HG03520 (cell line): ENCODE measurements at regions not wholly inside any gene's neighbourhood (a gene's known extent, or its start where the extent isn't known, plus 50 kb on each side); places are given as distances from the start of the nearest gene placed in this dataset.
"Not testable (repeated sequence)": the region's sequence is repeated elsewhere in the genome, so short reads cannot be mapped to it uniquely, and the experiment has no call there.

Experiments used
- ATAC-seq: cut with Tn5 transposase; IDR thresholded peaks from one replicate; pipeline ENCODE4 v1.9.1; 2021; ENCODE audit warnings: mild to moderate bottlenecking, moderate library complexity; ENCODE audit not compliant: unreplicated experiment

GRCh38 chr15:96466389-96466947 lies 136.0 kb downstream of the NR2F2 start:
- ATAC-seq = no peak

- no peak for ATAC-seq
Measured at GRCh38 chr15:96468036-96468435, 137.5 kb downstream of the NR2F2 start.

DNA sequence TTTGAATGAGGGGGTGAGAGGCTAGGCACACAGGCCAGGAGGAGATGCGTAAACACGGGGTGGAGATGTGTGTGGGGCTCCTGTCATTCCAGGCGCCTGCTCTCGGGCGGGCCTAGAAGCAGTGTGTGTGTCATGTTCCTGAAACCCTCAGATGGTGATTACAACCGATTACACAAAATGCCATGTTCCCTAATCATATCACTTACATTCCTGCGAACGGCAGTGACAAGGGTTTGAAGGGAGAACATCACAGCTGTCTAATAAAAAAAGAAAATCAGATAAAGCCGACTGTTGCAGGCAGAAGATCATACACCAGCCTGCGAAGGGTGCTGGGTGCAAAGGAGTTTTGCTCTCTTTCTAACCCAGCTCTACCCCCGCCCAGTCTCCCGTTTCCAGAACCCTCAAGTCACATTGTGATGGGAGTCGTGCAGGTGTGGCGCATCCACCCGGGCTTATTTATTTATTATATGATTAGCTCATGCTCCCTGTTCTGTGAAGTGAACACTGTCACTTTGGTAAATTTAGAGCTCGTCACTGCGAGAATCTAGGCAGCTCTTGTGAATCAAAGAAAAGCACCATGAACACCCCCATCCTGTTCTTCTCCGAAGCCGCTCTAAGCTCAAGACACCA lies 140.3 kb downstream of the NR2F2 start:
- no peak for ATAC-seq

DNA sequence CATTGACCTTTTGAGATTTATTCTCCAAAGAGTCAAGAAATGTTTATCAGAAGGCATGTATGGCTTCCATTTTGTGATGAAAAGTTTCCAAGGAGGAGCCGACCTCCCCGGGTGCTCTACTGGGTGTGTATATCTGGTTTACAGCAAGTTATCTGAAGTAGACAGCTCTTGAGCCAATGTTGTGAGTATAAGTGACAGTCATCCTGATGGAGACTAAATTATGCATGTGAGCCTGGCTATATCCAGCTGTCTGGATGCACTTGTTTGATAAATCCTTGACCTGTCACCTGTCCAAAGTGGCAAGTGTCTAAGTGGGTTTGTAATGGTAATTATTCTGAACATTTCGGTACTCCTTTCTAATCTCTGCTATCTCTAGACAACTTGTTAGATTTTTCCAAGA lies 142.2 kb downstream of the NR2F2 start:
- no peak for ATAC-seq

DNA sequence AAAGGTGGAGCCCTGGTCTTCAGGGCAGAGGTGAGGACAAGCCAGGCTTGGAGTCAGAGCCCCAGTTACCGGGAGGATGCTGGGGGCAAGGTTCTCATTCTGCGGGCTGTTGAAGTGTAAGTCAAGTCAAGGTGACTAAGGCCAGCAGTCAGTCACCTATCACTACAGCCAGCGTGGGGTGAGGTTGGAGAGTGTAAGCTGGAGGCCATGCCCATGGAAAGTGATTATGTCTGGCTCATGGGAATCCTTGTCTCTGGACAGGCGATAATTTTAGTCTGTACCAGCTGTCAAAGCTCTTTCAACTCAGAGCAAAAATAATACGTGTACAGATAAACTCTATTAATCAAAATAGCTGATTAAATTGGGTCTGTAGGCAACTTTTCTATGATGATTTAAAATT lies 143.1 kb downstream of the NR2F2 start:
- no peak for ATAC-seq

DNA sequence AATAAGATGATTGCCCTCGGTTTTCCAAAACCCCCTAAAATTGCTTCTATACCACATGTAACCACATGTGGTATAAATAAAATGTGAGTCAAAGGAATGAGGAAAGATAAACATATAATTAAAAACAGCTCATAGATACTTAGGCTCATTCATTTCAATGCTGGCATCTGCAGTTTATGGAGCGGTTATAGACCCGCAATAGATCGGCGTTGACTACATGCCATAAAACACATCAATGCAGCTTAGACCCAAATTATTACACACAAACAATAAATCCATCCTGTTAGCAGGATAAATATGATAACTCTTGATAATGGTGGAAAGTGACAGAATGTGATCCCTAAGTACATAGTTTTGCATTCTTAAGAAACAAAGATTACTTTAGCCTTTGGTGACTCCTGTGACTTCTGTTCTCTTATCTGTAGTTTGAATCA lies 143.7 kb downstream of the NR2F2 start:
- ATAC-seq = no peak

GRCh38 chr15:96477227-96477626 lies 146.7 kb downstream of the NR2F2 start:
- no peak for ATAC-seq

GRCh38 chr15:96484412-96484811 lies 153.9 kb downstream of the NR2F2 start:
- ATAC-seq = not testable (repeated sequence)

GRCh38 chr15:96484830-96485229 lies 154.3 kb downstream of the NR2F2 start:
- no peak for ATAC-seq

DNA sequence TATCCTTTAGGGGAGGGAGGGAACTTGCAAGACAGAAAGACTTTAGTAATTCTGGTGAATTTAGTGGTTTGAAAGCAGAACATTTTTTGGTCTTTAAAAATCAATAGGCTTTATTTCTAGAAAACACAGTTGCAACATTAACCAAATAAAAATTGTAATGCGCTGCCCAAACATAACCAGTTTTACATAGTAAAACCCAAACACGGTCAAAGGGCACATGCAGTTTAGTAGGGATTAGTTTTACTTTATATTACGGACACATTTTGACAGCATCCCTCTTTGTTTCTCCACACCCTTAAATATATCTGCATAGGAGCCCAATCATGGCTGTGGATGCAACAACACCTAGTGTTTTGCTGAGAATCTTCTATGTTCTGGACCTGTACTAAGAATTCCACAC lies 156.7 kb downstream of the NR2F2 start:
- ATAC-seq = no peak

DNA sequence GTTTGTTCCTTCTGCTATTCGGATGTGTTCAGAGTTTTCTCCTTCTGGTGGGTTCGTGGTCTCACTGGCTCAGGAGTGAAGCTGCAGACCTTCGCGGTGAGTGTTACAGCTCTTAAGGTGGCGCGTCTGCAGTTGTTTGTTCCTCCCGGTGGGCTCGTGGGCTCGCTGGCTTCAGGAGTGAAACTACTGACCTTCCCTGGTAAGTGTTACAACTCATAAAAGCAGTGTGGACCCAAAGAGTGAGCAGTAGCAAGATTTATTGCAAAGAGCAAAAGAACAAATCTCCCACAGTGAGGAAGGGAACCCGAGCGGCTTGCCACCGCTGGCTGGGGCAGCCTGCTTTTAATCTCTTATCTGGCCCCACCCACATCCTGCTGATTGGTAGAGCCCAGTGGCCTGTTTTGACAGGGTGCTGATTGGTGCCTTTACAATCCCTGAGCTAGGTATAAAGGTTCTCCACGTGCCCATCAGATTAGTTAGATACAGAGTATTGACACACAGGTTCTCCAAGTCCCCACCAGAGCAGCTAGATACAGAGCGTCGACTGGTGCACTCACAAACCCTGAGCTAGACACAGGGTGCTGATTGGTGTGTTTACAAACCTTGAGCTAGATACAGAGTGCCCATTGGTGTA lies 160.7 kb downstream of the NR2F2 start:
- ATAC-seq = not testable (repeated sequence)

DNA sequence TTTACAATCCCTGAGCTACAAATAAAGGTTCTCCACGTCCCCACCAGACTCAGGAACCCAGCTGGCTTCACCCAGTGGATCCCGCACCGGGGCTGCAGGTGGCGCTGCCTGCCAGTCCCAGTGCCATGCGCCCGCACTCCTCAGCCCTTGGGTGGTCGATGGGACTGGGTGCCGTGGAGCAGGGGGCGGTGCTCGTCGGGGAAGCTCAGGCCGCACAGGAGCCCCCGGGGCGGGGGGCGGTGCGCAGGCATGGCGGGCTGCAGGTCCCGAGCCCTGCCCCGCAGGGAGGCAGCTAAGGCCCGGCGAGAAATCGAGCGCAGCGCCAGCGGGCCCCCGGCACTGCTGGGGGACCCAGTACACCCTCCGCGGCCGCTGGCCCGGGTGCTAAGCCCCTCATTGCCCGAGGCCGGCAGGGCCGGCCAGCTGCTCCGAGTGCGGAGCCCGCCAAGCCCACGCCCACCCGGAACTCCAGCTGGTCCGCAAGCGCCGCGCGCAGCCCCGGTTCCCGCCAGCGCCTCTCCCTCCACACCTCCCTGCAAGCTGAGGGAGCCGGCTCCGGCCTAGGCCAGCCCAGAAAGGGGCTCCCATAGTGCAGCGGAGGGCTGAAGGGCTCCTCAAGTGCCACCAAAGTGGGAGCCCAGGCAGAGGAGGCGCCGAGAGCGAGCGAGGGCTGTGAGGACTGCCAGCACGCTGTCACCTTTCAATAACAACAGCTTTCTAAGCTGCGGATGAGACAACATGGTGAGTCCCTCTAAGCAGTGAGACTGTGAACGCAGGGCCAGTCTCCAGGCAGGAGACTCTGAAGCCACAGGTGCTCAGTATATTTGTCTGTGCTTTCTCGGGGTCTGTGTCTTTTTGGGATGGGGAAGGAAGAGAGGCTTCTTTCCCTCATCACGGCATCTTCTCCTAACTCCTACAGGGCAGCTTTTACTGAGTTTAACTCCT lies 161.5 kb downstream of the NR2F2 start:
- ATAC-seq = not testable (repeated sequence)

DNA sequence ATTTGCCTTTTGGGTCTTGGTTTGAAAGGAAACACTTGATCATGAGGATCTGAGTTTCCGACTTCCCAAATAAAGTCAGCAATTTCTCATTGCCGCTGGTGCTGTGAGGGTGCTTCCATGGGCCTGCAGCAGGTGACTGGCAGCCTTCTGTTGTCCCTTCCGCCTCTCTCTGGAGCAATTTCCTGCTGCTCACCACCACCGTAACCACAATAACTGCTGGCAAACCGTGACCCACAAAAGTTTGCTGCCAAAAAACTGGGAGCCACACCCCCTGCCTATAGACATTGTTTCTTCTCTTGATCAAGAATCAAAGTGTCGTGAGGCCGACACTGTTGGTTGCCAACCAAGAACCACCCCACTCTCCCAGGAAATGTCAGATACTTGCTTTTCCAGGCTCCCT lies 164.0 kb downstream of the NR2F2 start:
- ATAC-seq = no peak

DNA sequence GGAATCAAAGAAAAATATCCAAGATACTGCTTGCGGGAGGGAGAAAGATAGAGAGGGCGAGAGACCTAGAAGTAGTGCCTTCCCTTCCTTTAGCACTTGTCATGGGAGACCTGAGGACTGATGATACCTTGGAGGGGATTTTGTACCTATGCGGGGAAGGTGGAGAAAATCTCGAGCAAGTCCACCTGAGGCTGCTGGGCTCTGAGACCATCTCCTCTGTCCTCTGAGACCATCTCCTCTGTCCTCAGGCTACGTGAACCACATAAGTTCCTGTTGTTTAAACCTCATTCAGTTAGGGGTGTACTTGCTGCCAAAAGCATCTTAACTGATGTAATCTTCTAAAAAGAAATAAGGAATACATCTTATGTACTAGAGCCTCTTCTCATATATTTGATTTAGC lies 164.9 kb downstream of the NR2F2 start:
- ATAC-seq = no peak

DNA sequence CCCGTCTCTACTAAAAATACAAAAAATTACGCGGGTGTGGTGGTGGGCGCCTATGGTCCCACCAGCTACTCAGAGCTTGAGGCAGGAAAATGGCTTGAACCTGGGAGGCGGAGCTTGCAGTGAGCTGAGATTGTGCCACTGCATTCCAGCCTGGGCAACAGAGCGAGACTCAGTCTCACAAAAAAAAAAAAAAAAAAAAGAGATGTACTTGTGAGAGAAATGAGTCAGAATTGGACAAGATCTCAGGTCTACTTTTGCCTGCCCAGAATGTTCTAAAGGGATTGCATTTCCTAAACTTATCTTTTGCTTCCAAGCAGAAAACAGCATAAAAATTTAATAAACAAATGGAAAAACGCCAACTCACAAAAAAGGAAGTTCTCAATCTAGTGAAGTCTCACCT lies 167.5 kb downstream of the NR2F2 start:
- ATAC-seq = no peak

DNA sequence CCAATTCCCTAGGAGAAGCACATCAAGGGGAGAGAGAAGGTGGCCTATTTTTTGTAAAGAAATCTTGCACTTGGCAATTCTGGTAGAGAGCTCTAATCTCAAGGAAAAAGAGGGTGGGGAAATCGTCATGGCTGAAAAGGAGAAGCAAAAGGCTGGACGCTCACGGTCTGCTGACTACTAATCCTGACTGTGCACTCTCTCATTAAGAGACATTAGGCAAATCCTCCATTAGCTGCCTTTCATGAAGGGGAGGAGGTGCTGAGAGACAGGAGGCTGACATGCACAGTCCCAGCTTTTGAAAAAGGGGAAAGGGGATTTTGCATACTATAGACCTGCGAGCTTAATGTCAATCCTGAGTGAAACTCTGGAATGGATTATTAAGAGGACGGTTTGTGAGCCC lies 170.0 kb downstream of the NR2F2 start:
- ATAC-seq = no peak

- ATAC-seq = no peak
Measured at GRCh38 chr15:96501362-96501761, 170.9 kb downstream of the NR2F2 start.

DNA sequence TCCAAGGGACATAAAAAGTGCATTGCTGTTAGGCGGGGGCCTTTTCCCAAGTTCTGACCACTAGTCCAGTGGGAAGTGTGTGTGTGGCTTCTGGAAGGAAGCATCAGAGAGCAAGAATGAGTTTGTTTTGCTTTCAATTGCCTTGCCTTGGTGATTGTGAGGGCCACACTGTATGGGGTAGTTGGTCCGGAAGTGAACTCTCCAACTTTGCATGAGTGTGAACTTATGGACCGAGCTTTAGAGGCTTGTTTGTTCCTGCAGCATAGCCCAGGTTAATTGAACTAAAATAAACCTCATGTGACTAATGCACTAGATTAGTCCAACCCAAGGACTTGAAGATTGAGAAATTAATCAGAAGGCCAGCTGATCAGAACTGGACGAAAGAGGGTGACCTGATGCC lies 171.7 kb downstream of the NR2F2 start:
- ATAC-seq = no peak

DNA sequence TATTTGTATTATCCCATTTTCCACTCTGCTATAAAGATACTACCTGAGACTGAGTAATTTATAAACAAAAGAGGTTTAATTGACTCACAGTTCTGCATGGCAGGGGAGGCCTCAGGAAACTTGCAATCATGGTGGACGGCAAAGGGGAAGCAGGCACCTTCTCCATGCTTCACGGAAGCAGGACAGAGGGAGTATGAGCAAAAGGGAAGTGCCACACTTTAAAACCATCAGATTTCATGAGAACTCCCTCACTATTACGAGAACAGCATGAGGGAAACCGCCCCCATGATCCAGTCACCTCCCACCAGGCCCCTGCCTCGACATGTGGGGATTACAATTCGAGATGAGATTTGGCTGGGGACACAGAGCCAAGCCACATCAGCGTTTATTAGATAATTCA lies 172.8 kb downstream of the NR2F2 start:
- ATAC-seq = no peak

DNA sequence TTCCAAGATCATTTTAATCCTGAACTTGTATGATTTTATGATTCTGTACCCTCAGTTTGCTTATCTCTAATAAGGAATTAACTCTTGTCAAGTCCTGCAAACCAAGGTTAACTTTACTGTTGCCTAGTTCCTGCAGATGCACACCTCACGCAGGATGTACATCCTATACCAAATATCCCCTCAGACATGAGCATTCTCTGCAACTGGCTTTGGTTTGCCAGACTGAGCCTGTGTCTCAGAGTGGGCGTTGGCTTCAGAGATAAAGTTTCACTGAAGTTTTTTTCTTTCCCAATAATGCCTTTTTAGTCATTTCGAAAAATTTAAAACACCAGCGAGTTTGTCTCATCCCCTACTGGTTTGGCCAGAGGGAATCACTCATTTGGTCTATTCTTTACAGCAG lies 173.9 kb downstream of the NR2F2 start:
- no peak for ATAC-seq

GRCh38 chr15:96505014-96505413 lies 174.5 kb downstream of the NR2F2 start:
- ATAC-seq = no peak
